SK-N-SH (cell line): ENCODE measurements at regions not wholly inside any gene's neighbourhood (a gene's known extent, or its start where the extent isn't known, plus 50 kb on each side); places are given as distances from the start of the nearest gene placed in this dataset.

ENCODE experiments used
- CTCF ChIA-PET: fragments of 300-600, 350-600 bp; formaldehyde crosslinking; extraction: SDS; loops from one replicate; lab custom pipeline; 2021; lab: Yijun Ruan, JAX
- POLR2A ChIA-PET: fragments of 350-600 bp; sonication (Branson Sonifier 250); formaldehyde crosslinking; extraction: SDS; loops from one replicate; lab custom pipeline; 2020; ENCODE audit warnings: antibody characterized with exemption, inconsistent platforms; lab: Yijun Ruan, JAX
- DNase-seq: peaks from one replicate; pipeline ENCODE4 v3.0.0; 2012
- H2AFZ ChIP-seq: fragments of 200-600 bp; sonication (generic); 2 replicates; pipeline ENCODE4 v1.8.1; 2016; ENCODE audit warnings: antibody characterized with exemption, mild to moderate bottlenecking, low read depth
- H3F3A ChIP-seq: fragments of 200-600 bp; sonication (generic); replicated peaks from 2 replicates; pipeline ENCODE3; 2016; ENCODE audit warnings: antibody characterized with exemption, mild to moderate bottlenecking; ENCODE audit not compliant: insufficient read depth
- H3K27ac ChIP-seq, 2 experiments: fragments of 200-500 bp in 1 of 2; fragments of 200-600 bp in 1 of 2; sonication (Bioruptor generic) in 1 of 2; sonication (generic), shearing (Covaris generic) in 1 of 2; 2 replicates each; pipeline versions ENCODE4 v1.5.1 to v1.6.1; 2014 to 2016; ENCODE audit warnings: low read depth in 2 of 2, inconsistent platforms in 1 of 2, low read length in 1 of 2, mild to moderate bottlenecking in 1 of 2, mixed read lengths in 1 of 2
- H3K27me3 ChIP-seq: fragments of 200-600 bp; sonication (generic), shearing (Covaris generic); 2 replicates; pipeline ENCODE4 v1.6.1; 2016; ENCODE audit warnings: mixed run types; ENCODE audit not compliant: insufficient read depth
- H3K36me3 ChIP-seq, 2 experiments: fragments of 200-500 bp in 1 of 2; fragments of 200-600 bp in 1 of 2; sonication (Bioruptor generic) in 1 of 2; sonication (generic) in 1 of 2; replicated peaks in 1 of 2; 2 replicates each; pipeline versions ENCODE3 to v1.5.1; 2014 to 2016; ENCODE audit warnings: low read length in 1 of 2, mild to moderate bottlenecking in 1 of 2; ENCODE audit not compliant: insufficient read depth in 2 of 2, control insufficient read depth in 1 of 2
- H3K4me1 ChIP-seq, 2 experiments: fragments of 200-500 bp in 1 of 2; fragments of 200-600 bp in 1 of 2; sonication (Bioruptor generic) in 1 of 2; sonication (generic), shearing (Covaris generic) in 1 of 2; 2 replicates each; pipeline versions ENCODE4 v1.5.1 to v1.6.1; 2014 to 2016; ENCODE audit warnings: low read depth in 1 of 2, low read length in 1 of 2, mixed run types in 1 of 2; ENCODE audit not compliant: insufficient read depth in 2 of 2, control insufficient read depth in 1 of 2
- H3K4me2 ChIP-seq: fragments of 200-600 bp; sonication (generic), shearing (Covaris generic); 2 replicates; pipeline ENCODE4 v1.6.1; 2017; ENCODE audit warnings: mixed run types
- H3K4me3 ChIP-seq, 2 experiments: fragments of 200-500 bp in 1 of 2; fragments of 200-600 bp in 1 of 2; sonication (Bioruptor generic) in 1 of 2; sonication (generic), shearing (Covaris generic) in 1 of 2; 2 replicates each; pipeline versions ENCODE4 v1.5.1 to v1.8.1; 2014 to 2016; ENCODE audit warnings: low read depth in 2 of 2, inconsistent platforms in 1 of 2, low read length in 1 of 2, mild to moderate bottlenecking in 1 of 2, mixed read lengths in 1 of 2, moderate library complexity in 1 of 2
- H3K79me2 ChIP-seq: fragments of 200-600 bp; sonication (generic); 2 replicates; pipeline ENCODE4 v1.8.1; 2017; ENCODE audit warnings: mild to moderate bottlenecking; ENCODE audit not compliant: insufficient read depth
- H3K9ac ChIP-seq: fragments of 200-600 bp; sonication (generic); 2 replicates; pipeline ENCODE4 v1.6.1; 2017; ENCODE audit warnings: mixed run types
- H3K9me2 ChIP-seq: fragments of 200-600 bp; sonication (generic); 2 replicates; pipeline ENCODE4 v1.6.1; 2017; ENCODE audit warnings: mixed run types
- H3K9me3 ChIP-seq: fragments of 200-600 bp; sonication (generic); 2 replicates; pipeline ENCODE4 v1.6.1; 2017; ENCODE audit warnings: mixed run types, mild to moderate bottlenecking, moderate library complexity
- H4K20me1 ChIP-seq: fragments of 200-600 bp; sonication (generic); 2 replicates; pipeline ENCODE4 v1.6.1; 2017; ENCODE audit warnings: mild to moderate bottlenecking, mixed run types; ENCODE audit not compliant: insufficient read depth
- CHD2 ChIP-seq: fragments of 150-350 bp; IDR thresholded peaks from 2 replicates; pipeline ENCODE4 v1.6.1; 2018; ENCODE audit warnings: low read length; ENCODE audit not compliant: partially characterized antibody
- GABPA ChIP-seq: IDR thresholded peaks from 2 replicates; pipeline ENCODE4 v1.4.0; 2012; ENCODE audit warnings: low read depth, mild to moderate bottlenecking
- GATA2 ChIP-seq: sonication (generic); formaldehyde crosslinking; IDR thresholded peaks from 2 replicates; pipeline ENCODE4 v1.5.0; 2020; ENCODE audit warnings: mild to moderate bottlenecking, missing genetic modification reagents
- JUND ChIP-seq: IDR thresholded peaks from 2 replicates; pipeline ENCODE4 v1.4.0; 2012
- NFIC ChIP-seq: IDR thresholded peaks from 2 replicates; pipeline ENCODE4 v1.4.0; 2012; ENCODE audit warnings: borderline replicate concordance
- POLR2AphosphoS5 ChIP-seq: IDR thresholded peaks from 2 replicates; pipeline ENCODE4 v1.6.1; 2012; ENCODE audit warnings: low read depth, low read length
- RXRA ChIP-seq: IDR thresholded peaks from 2 replicates; pipeline ENCODE4 v1.4.0; 2012; ENCODE audit warnings: low read depth, mild to moderate bottlenecking, borderline replicate concordance
- SMC3 ChIP-seq: IDR thresholded peaks from 2 replicates; pipeline ENCODE4 v1.6.1; 2012; ENCODE audit warnings: low read depth, low read length, improper control_type of control experiment
- TAF1 ChIP-seq: IDR thresholded peaks from 2 replicates; pipeline ENCODE4 v1.6.1; 2012; ENCODE audit warnings: low read depth, mild to moderate bottlenecking, low read length, moderate library complexity, borderline replicate concordance
- TCF12 ChIP-seq: IDR thresholded peaks from 2 replicates; pipeline ENCODE4 v1.4.0; 2012
- TEAD4 ChIP-seq: IDR thresholded peaks from 2 replicates; pipeline ENCODE4 v1.4.0; 2012; ENCODE audit warnings: mild to moderate bottlenecking, borderline replicate concordance; ENCODE audit not compliant: insufficient read depth
- WGBS: methylation state at CpG from one replicate; pipeline ENCODE4 v1.1.6; 2017; ENCODE audit warnings: low lambda C conversion rate; 5-methylcytosine and 5-hydroxymethylcytosine counted together
- TF ChIP-seq, protein P1 (sequence below): fragments of 200-600 bp; sonication (generic); IDR thresholded peaks from 2 replicates; pipeline ENCODE4 v1.6.1; 2017; ENCODE audit warnings: antibody characterized with exemption, mild to moderate bottlenecking, moderate library complexity
- TF ChIP-seq, protein P2 (sequence below): fragments of 150-350 bp; IDR thresholded peaks from 2 replicates; pipeline ENCODE4 v1.6.1; 2017; ENCODE audit warnings: antibody characterized with exemption, low read length, low read depth, borderline replicate concordance
- TF ChIP-seq, protein P3 (sequence below): IDR thresholded peaks from 2 replicates; pipeline ENCODE4; 2012
- TF ChIP-seq, protein P4 (sequence below): fragments of 150-350 bp; IDR thresholded peaks from 2 replicates; pipeline ENCODE4 v1.6.1; 2016; ENCODE audit warnings: mild to moderate bottlenecking, low read depth, low read length

DNA sequence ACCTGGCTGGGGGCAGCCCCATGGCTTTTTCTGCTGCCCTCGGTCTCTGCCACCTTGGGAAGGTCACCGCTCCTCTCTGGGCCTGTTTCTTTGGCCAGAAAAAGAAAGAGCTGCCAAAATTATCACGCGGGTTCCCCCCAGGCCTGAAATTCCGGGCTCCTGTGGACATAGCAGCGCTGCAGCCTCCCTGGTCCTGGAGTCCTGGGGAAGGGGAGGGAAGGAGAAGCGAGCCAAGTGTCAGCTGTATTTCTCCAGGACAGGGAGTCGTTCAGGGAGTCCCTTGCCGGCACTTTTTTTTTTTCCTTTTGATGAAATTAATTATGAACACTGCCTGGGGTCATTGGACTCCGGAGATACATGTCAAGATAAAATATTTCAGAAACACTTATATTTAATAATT lies 152.3 kb upstream of the GPR26 start:
- 17% methylated on average over 9 of the region's 10 CpGs for WGBS
- TF ChIP-seq TCF12 (no peak), POLR2AphosphoS5 (no peak), TEAD4 (no peak), RXRA (no peak)
- TF ChIP-seq, protein P1, sequence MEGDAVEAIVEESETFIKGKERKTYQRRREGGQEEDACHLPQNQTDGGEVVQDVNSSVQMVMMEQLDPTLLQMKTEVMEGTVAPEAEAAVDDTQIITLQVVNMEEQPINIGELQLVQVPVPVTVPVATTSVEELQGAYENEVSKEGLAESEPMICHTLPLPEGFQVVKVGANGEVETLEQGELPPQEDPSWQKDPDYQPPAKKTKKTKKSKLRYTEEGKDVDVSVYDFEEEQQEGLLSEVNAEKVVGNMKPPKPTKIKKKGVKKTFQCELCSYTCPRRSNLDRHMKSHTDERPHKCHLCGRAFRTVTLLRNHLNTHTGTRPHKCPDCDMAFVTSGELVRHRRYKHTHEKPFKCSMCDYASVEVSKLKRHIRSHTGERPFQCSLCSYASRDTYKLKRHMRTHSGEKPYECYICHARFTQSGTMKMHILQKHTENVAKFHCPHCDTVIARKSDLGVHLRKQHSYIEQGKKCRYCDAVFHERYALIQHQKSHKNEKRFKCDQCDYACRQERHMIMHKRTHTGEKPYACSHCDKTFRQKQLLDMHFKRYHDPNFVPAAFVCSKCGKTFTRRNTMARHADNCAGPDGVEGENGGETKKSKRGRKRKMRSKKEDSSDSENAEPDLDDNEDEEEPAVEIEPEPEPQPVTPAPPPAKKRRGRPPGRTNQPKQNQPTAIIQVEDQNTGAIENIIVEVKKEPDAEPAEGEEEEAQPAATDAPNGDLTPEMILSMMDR, result no peak
- Histone ChIP-seq H3K36me3 (no peaks in the 10 kb centered on the region), H3K27me3 (no peaks in the 10 kb centered on the region), H3K27ac (no peak overlapping the region), H3K9me2 (no peaks in the 10 kb centered on the region), H3K4me2 (no peak overlapping the region), H3K9ac (no peak overlapping the region), H3K4me3 (no peak overlapping the region), H3F3A (no peaks in the 10 kb centered on the region), H3K4me1 (no peaks in the 10 kb centered on the region; a peak in 1 of 4 replicates), H3K79me2 (no peaks in the 10 kb centered on the region), H4K20me1 (no peaks in the 10 kb centered on the region), H3K9me3 (no peaks in the 10 kb centered on the region), H2AFZ (no peak overlapping the region)
- ChIA-PET POLR2A (interaction anchor here (0.5 kb wide), 1 partner anchor 38 kb away, joined by 3 read pairs; no protein-coding TSS in a partner anchor), CTCF (interaction anchor here (0.7 to 1.3 kb wide), 3 partner anchors 12 to 737 kb away, joined by 3 to 4 read pairs (median 4); no protein-coding TSS in a partner anchor)
- no peak for DNase-seq

DNA sequence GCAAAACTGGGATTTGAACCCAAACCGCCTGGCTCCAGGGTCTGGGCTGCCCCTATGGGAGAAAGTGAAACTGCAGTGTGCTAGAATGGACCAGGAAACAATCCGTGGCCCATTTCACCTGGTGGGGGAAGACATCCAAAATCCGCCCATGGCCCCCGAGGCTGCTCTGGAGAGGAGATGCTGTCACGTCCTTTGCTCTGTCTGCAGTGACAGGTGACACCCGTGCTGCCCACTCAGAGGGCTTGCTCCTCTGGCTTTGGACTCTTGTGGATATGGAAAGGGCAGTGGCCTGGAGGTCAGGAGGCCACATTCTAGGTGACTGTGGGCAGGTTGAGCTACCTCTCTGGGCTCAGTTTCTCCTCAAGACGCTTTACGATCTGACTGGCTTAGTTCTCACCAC lies 151.2 kb upstream of the GPR26 start:
- Histone ChIP-seq H3K36me3 (no peaks in the 10 kb centered on the region), H2AFZ (no peak overlapping the region), H3K4me2 (no peak overlapping the region), H3K4me1 (no peaks in the 10 kb centered on the region; a peak in 1 of 4 replicates), H3K9me2 (no peaks in the 10 kb centered on the region), H3K4me3 (no peak overlapping the region), H3F3A (no peaks in the 10 kb centered on the region), H3K9me3 (no peaks in the 10 kb centered on the region), H3K9ac (no peak overlapping the region), H3K27ac (no peak overlapping the region), H4K20me1 (no peaks in the 10 kb centered on the region), H3K27me3 (no peaks in the 10 kb centered on the region), H3K79me2 (no peaks in the 10 kb centered on the region)
- CTCF ChIA-PET, result no interaction called here
- no peak for DNase-seq
- 19% methylated on average over 7 of the region's 8 CpGs for WGBS
- POLR2A ChIA-PET, result no interaction called here
- no peak for TF ChIP-seq TAF1
- TF ChIP-seq GABPA, result no peak
- TF ChIP-seq, protein P2, sequence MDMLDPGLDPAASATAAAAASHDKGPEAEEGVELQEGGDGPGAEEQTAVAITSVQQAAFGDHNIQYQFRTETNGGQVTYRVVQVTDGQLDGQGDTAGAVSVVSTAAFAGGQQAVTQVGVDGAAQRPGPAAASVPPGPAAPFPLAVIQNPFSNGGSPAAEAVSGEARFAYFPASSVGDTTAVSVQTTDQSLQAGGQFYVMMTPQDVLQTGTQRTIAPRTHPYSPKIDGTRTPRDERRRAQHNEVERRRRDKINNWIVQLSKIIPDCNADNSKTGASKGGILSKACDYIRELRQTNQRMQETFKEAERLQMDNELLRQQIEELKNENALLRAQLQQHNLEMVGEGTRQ, result no peak
- TF ChIP-seq, protein P3, sequence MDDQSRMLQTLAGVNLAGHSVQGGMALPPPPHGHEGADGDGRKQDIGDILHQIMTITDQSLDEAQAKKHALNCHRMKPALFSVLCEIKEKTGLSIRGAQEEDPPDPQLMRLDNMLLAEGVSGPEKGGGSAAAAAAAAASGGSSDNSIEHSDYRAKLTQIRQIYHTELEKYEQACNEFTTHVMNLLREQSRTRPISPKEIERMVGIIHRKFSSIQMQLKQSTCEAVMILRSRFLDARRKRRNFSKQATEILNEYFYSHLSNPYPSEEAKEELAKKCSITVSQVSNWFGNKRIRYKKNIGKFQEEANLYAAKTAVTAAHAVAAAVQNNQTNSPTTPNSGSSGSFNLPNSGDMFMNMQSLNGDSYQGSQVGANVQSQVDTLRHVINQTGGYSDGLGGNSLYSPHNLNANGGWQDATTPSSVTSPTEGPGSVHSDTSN, result no peak
- no peak for TF ChIP-seq POLR2AphosphoS5
- TF ChIP-seq GATA2, result no peak
- no peak for TF ChIP-seq JUND
- TF ChIP-seq, protein P4, sequence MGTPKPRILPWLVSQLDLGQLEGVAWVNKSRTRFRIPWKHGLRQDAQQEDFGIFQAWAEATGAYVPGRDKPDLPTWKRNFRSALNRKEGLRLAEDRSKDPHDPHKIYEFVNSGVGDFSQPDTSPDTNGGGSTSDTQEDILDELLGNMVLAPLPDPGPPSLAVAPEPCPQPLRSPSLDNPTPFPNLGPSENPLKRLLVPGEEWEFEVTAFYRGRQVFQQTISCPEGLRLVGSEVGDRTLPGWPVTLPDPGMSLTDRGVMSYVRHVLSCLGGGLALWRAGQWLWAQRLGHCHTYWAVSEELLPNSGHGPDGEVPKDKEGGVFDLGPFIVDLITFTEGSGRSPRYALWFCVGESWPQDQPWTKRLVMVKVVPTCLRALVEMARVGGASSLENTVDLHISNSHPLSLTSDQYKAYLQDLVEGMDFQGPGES, result no peak
- no peak for TF ChIP-seq NFIC
- no peak for TF ChIP-seq SMC3
- TF ChIP-seq CHD2, result no peak
